DND-41 (cell line): ENCODE measurements at regions not wholly inside any gene's neighbourhood (a gene's known extent, or its start where the extent isn't known, plus 50 kb on each side); places are given as distances from the start of the nearest gene placed in this dataset.
"Not testable (repeated sequence)": the region's sequence is repeated elsewhere in the genome, so short reads cannot be mapped to it uniquely, and the experiment has no call there.

ENCODE experiments used
- ATAC-seq: fragments of 200-7000 bp; cut with Tn5 transposase; 3 replicates; pipeline ENCODE4 v1.9.1; 2021; ENCODE audit warnings: low read depth; ENCODE audit not compliant: insufficient read depth
- DNase-seq: peaks from one replicate; pipeline ENCODE4 v3.0.0-alpha.2; 2020
- H2AFZ ChIP-seq: 2 replicates; pipeline ENCODE4 v1.6.0; 2012; ENCODE audit warnings: low read depth, low read length
- H3K27ac ChIP-seq: 2 replicates; pipeline ENCODE4 v1.5.1; 2012; ENCODE audit warnings: low read length, inconsistent platforms
- H3K27me3 ChIP-seq: fragments of 200-600 bp; sonication (generic); 2 replicates; pipeline ENCODE4 v1.6.0; 2012; ENCODE audit warnings: low read length, mild to moderate bottlenecking, inconsistent platforms; ENCODE audit not compliant: insufficient read depth, poor library complexity
- H3K36me3 ChIP-seq: 2 replicates; pipeline ENCODE4 v1.5.1; 2012; ENCODE audit warnings: low read length, inconsistent platforms; ENCODE audit not compliant: insufficient read depth
- H3K4me1 ChIP-seq: 2 replicates; pipeline ENCODE4 v1.5.1; 2012; ENCODE audit warnings: mild to moderate bottlenecking, low read length; ENCODE audit not compliant: insufficient read depth
- H3K4me2 ChIP-seq: 2 replicates; pipeline ENCODE4 v1.6.0; 2012; ENCODE audit warnings: mild to moderate bottlenecking, moderate library complexity, low read length, inconsistent platforms; ENCODE audit not compliant: insufficient read depth
- H3K4me3 ChIP-seq, 2 experiments: fragments of 200-600 bp in 1 of 2; shearing (Covaris generic) in 1 of 2; 2 replicates each; pipeline ENCODE4 v1.5.1; 2012 to 2016; ENCODE audit warnings: inconsistent platforms in 2 of 2, low read length in 2 of 2, mild to moderate bottlenecking in 2 of 2, low read depth in 1 of 2, moderate library complexity in 1 of 2
- H3K79me2 ChIP-seq: 2 replicates; pipeline ENCODE4 v1.6.0; 2012; ENCODE audit warnings: low read length, inconsistent platforms; ENCODE audit not compliant: insufficient read depth
- H3K9ac ChIP-seq: 2 replicates; pipeline ENCODE4 v1.6.0; 2012; ENCODE audit warnings: low read depth, mild to moderate bottlenecking, inconsistent platforms, low read length, moderate library complexity
- H3K9me3 ChIP-seq: 2 replicates; pipeline ENCODE4 v1.5.1; 2012; ENCODE audit warnings: low read length, moderate library complexity, mild to moderate bottlenecking, inconsistent platforms; ENCODE audit not compliant: insufficient read depth, severe bottlenecking
- H4K20me1 ChIP-seq: 2 replicates; pipeline ENCODE4 v1.6.0; 2012; ENCODE audit warnings: low read length; ENCODE audit not compliant: insufficient read depth
- CTCF ChIP-seq: IDR thresholded peaks from 2 replicates; pipeline ENCODE4 v1.5.1; 2012; ENCODE audit warnings: borderline replicate concordance, low read length, moderate library complexity, mild to moderate bottlenecking; ENCODE audit not compliant: poor library complexity, severe bottlenecking; ENCODE audit errors: extremely low read depth
- EZH2 ChIP-seq: IDR thresholded peaks from 3 replicates; pipeline ENCODE4 v1.6.1; 2012; ENCODE audit warnings: borderline replicate concordance, low read depth, mild to moderate bottlenecking, moderate library complexity, low read length, inconsistent platforms; ENCODE audit not compliant: severe bottlenecking

- DNase-seq: no peak
Measured at GRCh38 chr7:20543500-20543899, 72.0 kb upstream of the ABCB5 start.

GRCh38 chr7:20545016-20545415 is 70.5 kb upstream of the ABCB5 start:
- no peak overlapping the region for H3K27ac ChIP-seq
- no peak for TF ChIP-seq CTCF
- no peak for TF ChIP-seq EZH2
- no peak overlapping the region for H3K4me3 ChIP-seq
- DNase-seq (no peak), ATAC-seq (no peak)
- H3K4me2 ChIP-seq: no peak overlapping the region
- no peak overlapping the region for H2AFZ ChIP-seq
- H3K9ac ChIP-seq: no peak overlapping the region
- no peaks in the 10 kb centered on the region for H3K79me2 ChIP-seq
- H3K4me1 ChIP-seq: no peaks in the 10 kb centered on the region
- no peaks in the 10 kb centered on the region for H3K27me3 ChIP-seq
- H3K36me3 ChIP-seq: no peaks in the 10 kb centered on the region
- H3K9me3 ChIP-seq: no peaks in the 10 kb centered on the region
- no peaks in the 10 kb centered on the region for H4K20me1 ChIP-seq

More at GRCh38 chr7:20543500-20543899, 72.0 kb upstream of the ABCB5 start:
- Histone ChIP-seq H2AFZ (no peak overlapping the region), H4K20me1 (no peaks in the 10 kb centered on the region), H3K27me3 (no peaks in the 10 kb centered on the region), H3K4me3 (no peak overlapping the region), H3K27ac (no peak overlapping the region), H3K79me2 (no peaks in the 10 kb centered on the region), H3K9ac (no peak overlapping the region), H3K9me3 (no peaks in the 10 kb centered on the region), H3K36me3 (no peaks in the 10 kb centered on the region), H3K4me1 (no peaks in the 10 kb centered on the region), H3K4me2 (no peak overlapping the region)
- TF ChIP-seq EZH2 (no peak), CTCF (no peak)
- ATAC-seq: no peak

GRCh38 chr7:20546958-20547357 is 68.5 kb upstream of the ABCB5 start:
- H3K27me3 ChIP-seq, H3K4me1 ChIP-seq, H4K20me1 ChIP-seq, ATAC-seq, H3K4me2 ChIP-seq, H2AFZ ChIP-seq, H3K9ac ChIP-seq, H3K4me3 ChIP-seq, H3K79me2 ChIP-seq, H3K9me3 ChIP-seq, H3K36me3 ChIP-seq, H3K27ac ChIP-seq, DNase-seq: not testable (repeated sequence)

GRCh38 chr7:20554072-20554471 is 61.4 kb upstream of the ABCB5 start:
- Histone ChIP-seq H3K9ac (no peak overlapping the region), H3K4me3 (no peak overlapping the region), H3K27me3 (no peaks in the 10 kb centered on the region), H3K4me2 (no peak overlapping the region), H3K79me2 (no peaks in the 10 kb centered on the region), H3K9me3 (no peaks in the 10 kb centered on the region), H2AFZ (no peak overlapping the region), H4K20me1 (no peaks in the 10 kb centered on the region), H3K4me1 (no peaks in the 10 kb centered on the region), H3K27ac (no peak overlapping the region), H3K36me3 (no peaks in the 10 kb centered on the region)
- TF ChIP-seq EZH2 (no peak), CTCF (no peak)
- ATAC-seq: no peak
- no peak for DNase-seq
